Panc1 (cell line): ENCODE measurements at regions not wholly inside any gene's neighbourhood (a gene's known extent, or its start where the extent isn't known, plus 50 kb on each side); places are given as distances from the start of the nearest gene placed in this dataset.

Source experiments
- CTCF ChIP-seq: fragments of 450-650 bp; IDR thresholded peaks from 2 replicates; pipeline ENCODE4 v1.5.1; 2017; ENCODE audit warnings: mild to moderate bottlenecking
- POLR2AphosphoS5 ChIP-seq: IDR thresholded peaks from 2 replicates; pipeline ENCODE4 v1.6.1; 2012; ENCODE audit warnings: mild to moderate bottlenecking, low read depth, low read length, moderate library complexity
- REST ChIP-seq, 2 experiments: IDR thresholded peaks; 2 replicates each; pipeline ENCODE4 v1.6.1; 2011 to 2012; ENCODE audit warnings: low read depth in 2 of 2, control low read depth in 1 of 2, low read length in 1 of 2, mild to moderate bottlenecking in 1 of 2, moderate library complexity in 1 of 2; ENCODE audit not compliant: insufficient read depth in 1 of 2

- no peak for TF ChIP-seq CTCF
- TF ChIP-seq POLR2AphosphoS5, result no peak
- TF ChIP-seq REST (IDR thresholded peaks at IDR 0.05; ENCODE audit: insufficient read depth in 1 of 2, low read depth in 2 of 2, low read length in 1 of 2), result no peak
Measured at GRCh38 chr4:13994016-13994415, 366.5 kb upstream of the BOD1L1 start.
